ENCODE measurements at regions not wholly inside any gene's neighbourhood (a gene's known extent, or its start where the extent isn't known, plus 50 kb on each side); places are given as distances from the start of the nearest gene placed in this dataset.

DNA sequence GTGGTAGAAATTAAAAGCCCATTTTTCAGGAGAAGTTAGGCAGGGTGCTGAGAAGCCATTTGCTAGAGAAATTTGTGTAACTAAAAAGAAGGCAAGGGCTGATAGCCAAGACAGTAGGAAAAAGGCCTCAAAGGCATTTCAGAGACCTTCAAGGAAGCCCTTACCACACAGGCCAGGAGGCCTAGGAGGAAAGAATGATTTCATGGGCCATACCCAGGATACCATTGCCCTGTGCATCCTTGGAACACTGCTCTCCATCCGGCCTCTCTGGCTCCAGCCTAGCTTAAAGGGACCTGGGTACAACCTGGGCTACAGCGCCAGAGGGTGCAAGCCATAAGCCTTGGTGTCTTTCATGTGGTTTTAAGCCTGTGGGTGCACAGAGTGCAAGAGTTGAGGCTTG lies 193.6 kb upstream of the GRM7 start:
- Histone ChIP-seq H3K36me3 (no peaks in the 10 kb centered on the region), H3K27me3 (no peaks in the 10 kb centered on the region), H3K9me3 (peaks cover 0 to 6% (median 0%) of the 10 kb centered on the region in 4 donors), H3K27ac (no peak overlapping the region), H3K4me3 (no peak overlapping the region), H3K4me1 (no peaks in the 10 kb centered on the region)
- DNase-seq = no peak
- TF ChIP-seq, protein P1, sequence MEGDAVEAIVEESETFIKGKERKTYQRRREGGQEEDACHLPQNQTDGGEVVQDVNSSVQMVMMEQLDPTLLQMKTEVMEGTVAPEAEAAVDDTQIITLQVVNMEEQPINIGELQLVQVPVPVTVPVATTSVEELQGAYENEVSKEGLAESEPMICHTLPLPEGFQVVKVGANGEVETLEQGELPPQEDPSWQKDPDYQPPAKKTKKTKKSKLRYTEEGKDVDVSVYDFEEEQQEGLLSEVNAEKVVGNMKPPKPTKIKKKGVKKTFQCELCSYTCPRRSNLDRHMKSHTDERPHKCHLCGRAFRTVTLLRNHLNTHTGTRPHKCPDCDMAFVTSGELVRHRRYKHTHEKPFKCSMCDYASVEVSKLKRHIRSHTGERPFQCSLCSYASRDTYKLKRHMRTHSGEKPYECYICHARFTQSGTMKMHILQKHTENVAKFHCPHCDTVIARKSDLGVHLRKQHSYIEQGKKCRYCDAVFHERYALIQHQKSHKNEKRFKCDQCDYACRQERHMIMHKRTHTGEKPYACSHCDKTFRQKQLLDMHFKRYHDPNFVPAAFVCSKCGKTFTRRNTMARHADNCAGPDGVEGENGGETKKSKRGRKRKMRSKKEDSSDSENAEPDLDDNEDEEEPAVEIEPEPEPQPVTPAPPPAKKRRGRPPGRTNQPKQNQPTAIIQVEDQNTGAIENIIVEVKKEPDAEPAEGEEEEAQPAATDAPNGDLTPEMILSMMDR (IDR thresholded peaks at IDR 0.05) = no peak
- no peak for TF ChIP-seq EP300 (IDR thresholded peaks at IDR 0.05)
- no peak for TF ChIP-seq POLR2AphosphoS5 (IDR thresholded peaks at IDR 0.05)
- WGBS, 2 donors = 89 to 92% methylated on average over 2 of the region's 2 CpGs
- intact Hi-C loops (cut with DNase I) = no loop called here

DNA sequence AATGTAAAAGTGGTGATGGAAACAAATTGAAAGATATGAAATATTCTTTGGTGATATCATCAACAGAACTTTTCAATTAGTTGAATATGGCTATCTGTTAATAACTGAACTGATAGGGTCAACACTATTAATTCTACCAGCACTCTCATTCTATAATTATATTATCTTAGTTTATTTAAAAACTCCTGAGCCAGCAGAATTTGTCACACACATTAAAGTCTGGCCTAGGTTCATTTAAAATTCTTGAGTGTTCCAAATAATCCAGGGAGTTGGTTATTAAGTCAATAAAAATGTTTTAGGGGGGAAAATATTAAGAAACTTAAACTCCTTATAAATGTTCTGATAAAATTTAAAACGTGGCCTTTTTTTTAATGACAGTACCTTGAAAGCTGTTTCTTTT lies 189.6 kb upstream of the GRM7 start:
- Histone ChIP-seq H3K36me3 (no peaks in the 10 kb centered on the region), H3K4me3 (no peak overlapping the region), H3K27ac (no peak overlapping the region), H3K27me3 (no peaks in the 10 kb centered on the region), H3K9me3 (no peaks in the 10 kb centered on the region), H3K4me1 (no peaks in the 10 kb centered on the region)
- no peak for DNase-seq
- WGBS, 2 donors = 57 to 78% methylated on average over 1 of the region's 1 CpG
- intact Hi-C loops (cut with DNase I) = no loop called here
- no peak for TF ChIP-seq POLR2A (IDR thresholded peaks at IDR 0.05)
- TF ChIP-seq, protein P1 (IDR thresholded peaks at IDR 0.05) = no peak

DNA sequence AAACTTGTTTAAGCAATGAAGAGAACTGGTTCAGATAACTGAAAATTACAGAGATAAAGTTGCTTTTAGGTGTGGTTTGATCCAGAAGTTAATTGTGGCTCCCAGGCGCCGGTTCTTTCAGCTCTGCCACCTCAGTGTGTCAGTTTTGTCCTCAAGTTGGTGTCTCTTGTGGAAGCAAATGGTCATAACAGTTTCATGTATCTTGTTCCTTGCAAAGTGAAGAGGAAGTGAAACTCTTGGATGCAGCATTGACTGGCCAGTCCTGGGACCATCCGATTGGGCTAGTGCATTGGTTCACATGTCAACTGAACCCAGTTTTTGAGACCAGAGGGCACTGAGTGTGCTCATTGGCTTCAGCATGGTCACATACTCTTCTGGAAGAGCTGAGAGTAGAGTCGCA lies 181.4 kb upstream of the GRM7 start:
- 85 to 87% methylated on average over 4 of the region's 4 CpGs for WGBS, 2 donors
- TF ChIP-seq, protein P1 (IDR thresholded peaks at IDR 0.05) = no peak
- no peak for TF ChIP-seq POLR2A (IDR thresholded peaks at IDR 0.05)
- TF ChIP-seq EP300 (IDR thresholded peaks at IDR 0.05) = no peak
- TF ChIP-seq POLR2AphosphoS5 (IDR thresholded peaks at IDR 0.05) = no peak
- H3K36me3 ChIP-seq = no peaks in the 10 kb centered on the region
- intact Hi-C loops (cut with DNase I) = no loop called here
- H3K27ac ChIP-seq = no peak overlapping the region
- no peak for DNase-seq
- no peaks in the 10 kb centered on the region for H3K4me1 ChIP-seq
- no peak overlapping the region for H3K4me3 ChIP-seq
- H3K9me3 ChIP-seq = no peaks in the 10 kb centered on the region
- no peaks in the 10 kb centered on the region for H3K27me3 ChIP-seq

DNA sequence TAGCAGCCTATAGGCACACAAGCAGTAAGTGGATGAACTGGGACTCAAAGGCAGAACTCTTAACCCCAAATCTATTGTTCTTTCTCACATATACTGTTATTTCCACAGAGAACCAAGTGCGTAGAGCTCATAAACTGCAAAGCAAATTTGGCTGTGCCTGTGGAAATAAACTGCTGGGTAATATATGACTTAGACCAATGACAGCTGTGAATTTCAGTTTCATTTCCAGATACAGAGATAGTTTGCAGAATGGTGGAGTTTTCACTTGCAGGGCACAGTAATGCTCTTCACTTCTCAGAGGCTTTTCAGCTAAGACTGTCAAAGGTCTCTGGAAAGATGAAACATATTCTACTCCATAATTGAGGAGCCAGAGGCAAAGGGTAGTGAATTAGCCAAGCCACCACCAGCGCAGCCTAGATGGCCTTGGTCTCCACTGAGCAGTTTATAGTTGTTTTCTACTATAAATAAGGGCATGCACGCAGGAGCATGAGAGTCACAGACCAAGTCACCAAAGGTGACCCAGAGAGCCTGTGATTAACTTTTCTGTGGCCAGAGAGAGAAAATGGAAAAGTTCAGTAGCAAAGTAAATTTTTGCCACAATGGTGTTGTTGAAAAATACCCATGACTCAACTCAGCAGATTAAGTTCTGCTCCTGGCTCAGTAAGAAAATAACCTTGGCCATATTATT lies 180.7 kb upstream of the GRM7 start:
- no peak overlapping the region for H3K4me3 ChIP-seq
- H3K4me1 ChIP-seq = no peaks in the 10 kb centered on the region
- intact Hi-C loops (cut with DNase I) = no loop called here
- TF ChIP-seq POLR2AphosphoS5 (IDR thresholded peaks at IDR 0.05) = no peak
- TF ChIP-seq, protein P1 (IDR thresholded peaks at IDR 0.05) = no peak
- TF ChIP-seq EP300 (IDR thresholded peaks at IDR 0.05) = no peak
- no peaks in the 10 kb centered on the region for H3K27me3 ChIP-seq
- no peaks in the 10 kb centered on the region for H3K36me3 ChIP-seq
- no peak overlapping the region for H3K27ac ChIP-seq
- no peaks in the 10 kb centered on the region for H3K9me3 ChIP-seq
- DNase-seq = no peak
- 33 to 66% methylated on average over 3 of the region's 3 CpGs for WGBS, 2 donors

DNA sequence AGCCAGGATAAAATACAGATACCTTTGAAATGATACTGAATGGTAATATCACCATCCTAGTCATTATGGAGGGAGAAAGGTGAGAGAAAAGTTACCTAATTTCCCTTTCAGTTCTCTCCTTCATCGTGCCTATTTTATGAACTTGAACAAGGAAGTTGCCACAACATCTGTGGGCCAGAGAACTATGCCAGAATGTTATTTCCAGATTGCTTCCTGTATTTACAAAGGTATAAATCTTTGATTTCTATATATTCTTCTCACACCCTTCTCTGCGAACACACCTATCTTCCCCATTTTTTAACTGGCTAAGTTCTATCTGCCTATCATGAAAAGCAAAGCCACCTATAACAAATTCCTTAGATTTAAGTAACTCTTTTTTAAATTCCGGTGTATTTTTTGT lies 163.6 kb upstream of the GRM7 start:
- Histone ChIP-seq H3K27ac (no peak overlapping the region), H3K36me3 (no peaks in the 10 kb centered on the region), H3K9me3 (no peaks in the 10 kb centered on the region), H3K4me3 (no peak overlapping the region), H3K27me3 (no peaks in the 10 kb centered on the region), H3K4me1 (no peaks in the 10 kb centered on the region)
- DNase-seq = no peak
- WGBS, 2 donors = 30 to 41% methylated on average over 3 of the region's 3 CpGs
- TF ChIP-seq, protein P1 (IDR thresholded peaks at IDR 0.05) = no peak
- TF ChIP-seq POLR2A (IDR thresholded peaks at IDR 0.05) (no peak), EP300 (IDR thresholded peaks at IDR 0.05) (no peak), POLR2AphosphoS5 (IDR thresholded peaks at IDR 0.05) (no peak)
- intact Hi-C loops (cut with DNase I) = no loop called here
